ENCODE measurements at regions not wholly inside any gene's neighbourhood (a gene's known extent, or its start where the extent isn't known, plus 50 kb on each side); places are given as distances from the start of the nearest gene placed in this dataset.
A peak's percentile ranks its signal among the peaks of the same experiment; 100 is the strongest.

- Mint-ChIP-seq H3K4me3 (no peak overlapping the region), H3K4me1 (no peaks in the 10 kb centered on the region), H3K27ac (no peak overlapping the region), H3K36me3 (no peaks in the 10 kb centered on the region), H3K9me3 (peaks cover 24% of the 10 kb centered on the region)
- DNase-seq (ENCODE audit: low spot score in 2 of 2) (no peak), ATAC-seq (no peak)
These were observed 133.8 kb downstream of the TMEM38B start for GRCh38 chr9:105828171-105828570.

GRCh38 chr9:105828596-105829213, 134.4 kb downstream of the TMEM38B start:
- DNase-seq (ENCODE audit: low spot score in 2 of 2) (peak in 1 of 2 donors; percentile 30), ATAC-seq (no peak)
- no peaks in the 10 kb centered on the region for H3K36me3 Mint-ChIP-seq
- no peaks in the 10 kb centered on the region for H3K4me1 Mint-ChIP-seq
- H3K9me3 Mint-ChIP-seq = peaks cover 24% of the 10 kb centered on the region
- H3K4me3 Mint-ChIP-seq = no peak overlapping the region
- H3K27ac Mint-ChIP-seq = no peak overlapping the region

DNA sequence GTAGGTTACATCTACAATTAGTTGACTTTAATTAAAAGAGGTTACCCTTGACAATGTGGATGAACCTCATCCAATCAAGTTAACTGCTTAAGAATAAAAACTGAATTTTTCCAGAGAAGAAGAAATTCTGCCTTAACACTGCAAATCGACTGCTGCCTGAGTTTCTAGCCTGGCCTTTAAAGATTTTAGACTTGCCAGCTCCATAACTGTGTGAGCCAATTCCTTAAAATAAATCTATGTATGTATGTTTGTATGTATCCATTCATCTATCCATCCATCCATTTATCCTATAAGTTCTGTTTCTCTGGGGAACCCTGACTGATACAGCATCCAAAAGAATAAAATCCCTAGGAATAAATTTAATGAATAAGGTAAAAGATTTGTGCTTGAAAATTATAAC, 136.1 kb downstream of the TMEM38B start:
- H3K27ac Mint-ChIP-seq = no peak overlapping the region

DNA sequence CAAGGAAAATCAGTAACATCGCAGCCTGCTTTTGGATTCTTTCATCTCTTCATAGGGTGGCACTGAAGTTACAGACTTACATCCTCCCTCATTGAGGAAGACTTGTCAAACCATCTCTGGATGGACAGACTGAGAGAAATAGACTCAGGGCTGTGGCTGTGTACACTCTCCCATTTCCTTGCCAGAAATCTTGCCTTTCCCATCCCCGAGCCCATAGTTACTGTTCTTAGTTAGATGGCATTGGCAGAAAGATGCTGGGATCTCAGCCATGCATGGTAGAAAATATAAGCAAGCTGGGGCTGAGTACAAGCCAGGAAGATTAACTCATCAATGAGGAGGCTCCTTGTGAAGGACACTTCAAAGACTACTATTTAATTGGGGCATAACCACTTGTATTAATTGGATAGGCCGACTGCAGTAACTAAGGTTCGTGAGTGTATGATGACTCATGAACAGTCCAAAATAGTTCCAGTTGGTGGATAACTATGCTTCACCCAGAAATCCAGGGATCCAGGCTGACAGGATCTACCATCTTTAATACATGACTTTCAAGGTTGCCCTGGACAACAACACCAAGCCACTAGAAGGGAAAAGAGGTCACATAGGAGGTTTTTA, 137.9 kb downstream of the TMEM38B start:
- Mint-ChIP-seq H3K4me3 (no peak overlapping the region), H3K36me3 (no peaks in the 10 kb centered on the region), H3K4me1 (no peaks in the 10 kb centered on the region), H3K9me3 (peaks cover 3% of the 10 kb centered on the region), H3K27ac (no peak overlapping the region)
- no peak for ATAC-seq
- DNase-seq (ENCODE audit: low spot score in 2 of 2) = no peak

More for the DNA sequence above, 136.1 kb downstream of the TMEM38B start:
- ATAC-seq (no peak), DNase-seq (ENCODE audit: low spot score in 2 of 2) (no peak)
- Mint-ChIP-seq H3K36me3 (no peaks in the 10 kb centered on the region), H3K4me1 (no peaks in the 10 kb centered on the region), H3K4me3 (no peak overlapping the region), H3K9me3 (peaks cover 13% of the 10 kb centered on the region)

GRCh38 chr9:105833271-105833975, 139.1 kb downstream of the TMEM38B start:
- Mint-ChIP-seq H3K27ac (no peak overlapping the region), H3K36me3 (no peaks in the 10 kb centered on the region), H3K9me3 (peaks cover 3% of the 10 kb centered on the region), H3K4me3 (no peak overlapping the region), H3K4me1 (no peaks in the 10 kb centered on the region)
- ATAC-seq = no peak
- no peak for DNase-seq (ENCODE audit: low spot score in 2 of 2)

DNA sequence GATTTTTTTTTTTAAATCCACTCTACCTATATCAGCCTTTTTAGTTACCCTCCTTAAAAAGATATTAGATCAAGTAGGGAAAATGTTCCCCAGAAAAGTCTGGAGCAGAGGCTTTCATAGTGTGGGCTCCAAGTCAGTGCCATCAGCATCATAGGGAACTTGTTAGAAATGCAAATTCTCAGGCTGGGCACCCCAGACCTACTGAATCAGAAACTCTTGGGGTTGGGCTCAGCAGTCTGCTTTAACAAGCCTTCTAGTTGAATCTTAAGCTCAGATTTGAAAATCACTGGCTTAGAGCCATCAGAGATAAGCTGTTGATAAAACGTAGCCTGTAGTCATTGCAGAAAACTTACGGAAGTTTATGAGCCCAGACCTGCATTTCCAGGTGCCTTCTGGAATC, 140.1 kb downstream of the TMEM38B start:
- H3K36me3 Mint-ChIP-seq = no peaks in the 10 kb centered on the region
- ATAC-seq (no peak), DNase-seq (ENCODE audit: low spot score in 2 of 2) (no peak)
- H3K9me3 Mint-ChIP-seq = peaks cover 3% of the 10 kb centered on the region
- no peak overlapping the region for H3K27ac Mint-ChIP-seq
- no peaks in the 10 kb centered on the region for H3K4me1 Mint-ChIP-seq
- H3K4me3 Mint-ChIP-seq = no peak overlapping the region

- no peak overlapping the region for H3K27ac Mint-ChIP-seq
- no peaks in the 10 kb centered on the region for H3K36me3 Mint-ChIP-seq
- no peak for DNase-seq (ENCODE audit: low spot score in 2 of 2)
- no peak overlapping the region for H3K4me3 Mint-ChIP-seq
- peaks cover 3% of the 10 kb centered on the region for H3K9me3 Mint-ChIP-seq
- no peaks in the 10 kb centered on the region for H3K4me1 Mint-ChIP-seq
- ATAC-seq = no peak
These were observed 141.4 kb downstream of the TMEM38B start for GRCh38 chr9:105835721-105836120.

GRCh38 chr9:105836936-105837660, 142.8 kb downstream of the TMEM38B start:
- Mint-ChIP-seq H3K4me3 (no peak overlapping the region), H3K27ac (no peak overlapping the region), H3K36me3 (no peaks in the 10 kb centered on the region), H3K4me1 (no peaks in the 10 kb centered on the region), H3K9me3 (peaks cover 3% of the 10 kb centered on the region)
- DNase-seq (ENCODE audit: low spot score in 2 of 2) (no peak), ATAC-seq (no peak)

- no peaks in the 10 kb centered on the region for H3K36me3 Mint-ChIP-seq
- peaks cover under 1% of the 10 kb centered on the region for H3K9me3 Mint-ChIP-seq
- no peak overlapping the region for H3K4me3 Mint-ChIP-seq
- DNase-seq (ENCODE audit: low spot score in 2 of 2) (no peak), ATAC-seq (no peak)
- H3K27ac Mint-ChIP-seq = no peak overlapping the region
- H3K4me1 Mint-ChIP-seq = no peaks in the 10 kb centered on the region
These were observed 147.2 kb downstream of the TMEM38B start for GRCh38 chr9:105841562-105841961.

DNA sequence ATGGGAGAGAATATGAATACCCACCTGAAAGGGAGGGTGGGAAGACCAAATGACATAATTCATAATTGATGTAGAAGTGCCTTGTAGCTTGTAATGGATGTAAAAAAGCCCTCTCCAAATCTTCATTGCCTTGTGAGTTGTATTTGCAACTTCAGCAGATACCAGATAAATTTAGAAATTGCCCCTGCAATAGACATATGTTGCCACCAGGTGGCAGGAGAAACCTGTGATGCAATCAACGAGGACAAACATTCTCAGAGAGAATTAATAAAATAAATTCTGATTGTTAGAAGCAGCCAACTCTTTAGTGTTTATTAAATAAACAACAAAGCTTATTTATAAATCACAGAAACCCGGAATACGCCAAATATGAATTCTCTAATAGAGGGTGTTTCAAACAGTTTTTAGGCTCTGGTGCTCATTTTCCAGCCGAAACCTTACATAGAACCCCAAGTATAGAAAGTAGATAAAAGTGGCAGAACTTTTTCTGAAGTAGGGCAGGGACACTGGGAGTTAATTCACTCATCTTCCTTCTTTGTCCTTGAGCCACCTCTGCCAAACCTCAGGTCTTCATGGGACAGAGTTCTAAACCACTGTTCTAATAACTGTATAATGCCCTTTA, 147.8 kb downstream of the TMEM38B start:
- Mint-ChIP-seq H3K9me3 (peaks cover 6% of the 10 kb centered on the region), H3K4me1 (no peaks in the 10 kb centered on the region), H3K36me3 (no peaks in the 10 kb centered on the region), H3K4me3 (no peak overlapping the region), H3K27ac (no peak overlapping the region)
- ATAC-seq (no peak), DNase-seq (ENCODE audit: low spot score in 2 of 2) (no peak)

GRCh38 chr9:105846825-105847224, 152.5 kb downstream of the TMEM38B start:
- ATAC-seq (no peak), DNase-seq (ENCODE audit: low spot score in 2 of 2) (no peak)
- Mint-ChIP-seq H3K27ac (no peak overlapping the region), H3K9me3 (peaks cover 6% of the 10 kb centered on the region), H3K4me1 (no peaks in the 10 kb centered on the region), H3K4me3 (no peak overlapping the region), H3K36me3 (no peaks in the 10 kb centered on the region)

- H3K27ac Mint-ChIP-seq = no peak overlapping the region
- no peak for ATAC-seq
- H3K9me3 Mint-ChIP-seq = peaks cover 8% of the 10 kb centered on the region
- no peak for DNase-seq (ENCODE audit: low spot score in 2 of 2)
- H3K4me1 Mint-ChIP-seq = no peaks in the 10 kb centered on the region
- H3K36me3 Mint-ChIP-seq = no peaks in the 10 kb centered on the region
- H3K4me3 Mint-ChIP-seq = no peak overlapping the region
These were observed 156.6 kb downstream of the TMEM38B start for GRCh38 chr9:105850852-105851500.

DNA sequence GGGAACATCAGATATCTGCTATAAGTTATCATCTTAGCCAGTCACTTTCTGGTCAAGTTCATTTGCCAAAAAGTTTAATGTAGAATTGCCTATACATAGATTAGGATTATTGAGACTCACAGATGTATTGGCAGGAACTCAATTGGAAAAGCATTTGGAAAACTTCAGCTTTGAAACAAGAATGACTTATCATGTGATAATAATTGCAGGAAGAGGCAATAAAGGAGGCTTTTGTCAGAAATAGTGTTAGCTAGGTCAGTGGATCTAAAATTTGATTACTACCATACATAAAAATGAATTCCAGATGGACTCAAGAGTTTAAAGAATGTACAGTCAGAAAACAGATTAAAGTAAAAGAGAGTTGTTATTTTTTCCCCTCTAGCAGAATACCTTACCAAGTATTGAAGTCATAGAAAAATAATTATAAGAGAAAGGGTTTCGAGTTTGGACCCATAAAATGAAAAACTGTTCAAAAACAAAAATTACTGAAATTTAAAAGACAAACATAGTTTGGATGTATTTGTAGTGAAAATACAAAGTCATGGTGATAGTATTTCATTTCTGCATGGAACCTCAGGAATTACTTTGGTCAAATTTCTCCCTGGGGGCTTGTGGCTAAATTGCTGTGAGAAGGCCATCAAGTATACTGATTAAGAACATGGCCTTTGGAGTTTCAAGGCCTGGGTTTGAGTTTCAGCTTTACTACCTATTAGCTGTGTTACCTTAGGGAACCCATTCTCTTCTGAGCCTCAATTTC, 159.9 kb downstream of the TMEM38B start:
- no peaks in the 10 kb centered on the region for H3K36me3 Mint-ChIP-seq
- ATAC-seq = no peak
- peaks cover 8% of the 10 kb centered on the region for H3K9me3 Mint-ChIP-seq
- DNase-seq (ENCODE audit: low spot score in 2 of 2) = no peak
- H3K4me3 Mint-ChIP-seq = no peak overlapping the region
- peaks cover 7% of the 10 kb centered on the region for H3K4me1 Mint-ChIP-seq
- H3K27ac Mint-ChIP-seq = no peak overlapping the region

All from stimulated activated effector memory CD8-positive, alpha-beta T cell treated with anti-CD3 and anti-CD28 coated beads, Interleukin-12 subunit alpha, Interleukin-12 subunit beta, amount 100 ng/mL, for 72 hours (primary cell).